Activated CD4-positive, alpha-beta T cell treated with anti-CD3 and anti-CD28 coated beads, Interleukin-2, amount 50 U/mL, for 1 hour (primary cell): ENCODE measurements at regions not wholly inside any gene's neighbourhood (a gene's known extent, or its start where the extent isn't known, plus 50 kb on each side); places are given as distances from the start of the nearest gene placed in this dataset.

Experiments used
- DNase-seq: peaks from one replicate; pipeline ENCODE4 v3.0.0-alpha.2; 2020

DNA sequence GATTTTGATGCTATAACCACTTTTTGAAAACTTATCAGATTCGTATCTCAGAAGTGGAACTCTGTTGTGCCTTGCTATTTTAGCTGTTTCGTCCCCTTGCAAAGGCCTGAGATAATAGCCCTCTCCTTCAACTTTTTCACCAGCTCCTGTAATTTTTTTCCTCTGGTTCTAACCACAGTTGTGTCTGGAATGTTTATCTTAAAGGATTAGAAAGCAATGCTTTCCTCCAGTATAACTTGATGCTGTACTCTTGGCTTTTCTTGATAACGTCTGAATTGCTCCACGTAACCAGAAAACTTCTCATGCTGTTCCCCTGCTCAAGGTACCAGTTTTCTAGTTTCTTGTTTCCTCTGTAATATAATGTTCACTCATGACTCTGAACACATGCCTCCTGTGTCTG, 209.4 kb downstream of the DTWD2 start:
- DNase-seq: no peak

DNA sequence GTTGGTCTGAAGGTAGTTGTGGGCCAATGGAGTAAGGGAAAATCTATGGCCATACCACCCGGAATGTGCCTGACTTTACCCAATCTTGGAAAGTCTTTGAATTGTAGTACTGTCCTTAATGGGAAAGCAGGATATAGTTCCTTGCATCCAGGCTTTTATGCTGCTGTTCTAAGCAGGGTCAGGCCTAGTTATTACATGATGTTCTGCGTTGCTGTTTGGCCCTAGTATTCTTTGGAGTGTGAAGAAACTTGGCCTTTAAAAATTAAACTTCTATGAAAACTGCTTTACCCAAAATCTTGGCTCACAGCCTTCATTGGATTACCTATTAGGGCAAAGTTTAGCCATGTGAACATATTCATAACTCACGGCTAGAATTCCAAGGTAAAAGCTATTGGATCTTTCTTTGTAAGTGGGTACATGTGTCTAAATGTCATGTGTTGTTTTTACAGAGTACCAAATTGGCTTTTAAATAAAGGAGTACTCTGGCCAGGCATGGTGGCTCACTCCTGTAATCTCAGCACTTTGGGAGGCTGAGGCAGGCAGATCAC, 211.1 kb downstream of the DTWD2 start:
- no peak for DNase-seq

DNA sequence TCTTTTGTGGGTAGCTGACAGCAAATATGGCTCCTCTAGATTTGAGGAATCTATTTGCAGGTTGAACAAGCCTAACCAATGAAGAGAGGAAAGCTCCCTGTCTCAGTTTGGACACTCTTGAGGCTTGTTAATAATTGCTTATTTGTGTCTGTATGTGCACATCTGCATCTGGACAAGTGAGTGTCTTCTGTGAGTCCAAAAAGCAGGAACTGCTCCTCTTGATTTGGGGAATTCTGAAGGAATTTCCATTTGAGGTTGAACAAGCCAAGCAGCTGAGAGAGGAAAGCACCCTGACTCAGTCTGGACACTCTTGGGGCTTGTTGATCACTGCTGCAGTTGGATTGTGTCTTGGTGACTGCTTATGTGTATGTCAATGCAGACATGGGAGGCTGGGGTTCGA, 211.6 kb downstream of the DTWD2 start:
- DNase-seq: no peak

DNA sequence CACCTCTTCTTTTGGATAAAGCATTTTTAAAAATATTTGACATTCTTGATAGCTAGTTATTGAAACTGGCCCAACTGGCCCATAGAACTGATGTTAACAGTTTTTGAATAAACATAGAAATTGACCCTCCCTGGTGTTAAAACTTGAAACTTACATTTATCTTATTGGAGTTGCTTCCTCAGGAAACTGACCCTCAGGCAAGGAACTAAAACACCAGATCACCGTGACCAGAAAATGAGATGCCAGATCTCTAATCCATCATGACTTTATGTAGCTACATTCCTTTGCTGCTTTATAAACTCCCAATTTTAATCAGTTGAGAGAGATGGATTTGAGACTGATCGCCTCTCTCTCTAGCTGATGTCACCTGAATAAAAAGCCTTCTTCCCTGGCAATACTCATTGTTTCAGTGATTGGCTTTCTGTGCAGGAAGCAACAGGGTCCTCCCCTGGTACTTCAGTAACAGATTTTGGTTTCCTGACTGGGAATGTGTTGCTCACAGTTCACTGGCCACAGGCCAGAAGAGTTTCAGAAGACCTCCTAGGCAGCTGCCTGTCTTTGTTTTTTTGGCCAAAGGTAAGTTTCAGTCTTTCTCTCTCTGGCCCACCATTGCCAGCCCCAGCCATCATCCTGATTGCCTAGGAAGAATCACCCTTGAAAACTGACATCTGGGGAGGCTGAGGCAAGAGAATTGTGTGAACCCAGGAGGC, 212.4 kb downstream of the DTWD2 start:
- DNase-seq: no peak

DNA sequence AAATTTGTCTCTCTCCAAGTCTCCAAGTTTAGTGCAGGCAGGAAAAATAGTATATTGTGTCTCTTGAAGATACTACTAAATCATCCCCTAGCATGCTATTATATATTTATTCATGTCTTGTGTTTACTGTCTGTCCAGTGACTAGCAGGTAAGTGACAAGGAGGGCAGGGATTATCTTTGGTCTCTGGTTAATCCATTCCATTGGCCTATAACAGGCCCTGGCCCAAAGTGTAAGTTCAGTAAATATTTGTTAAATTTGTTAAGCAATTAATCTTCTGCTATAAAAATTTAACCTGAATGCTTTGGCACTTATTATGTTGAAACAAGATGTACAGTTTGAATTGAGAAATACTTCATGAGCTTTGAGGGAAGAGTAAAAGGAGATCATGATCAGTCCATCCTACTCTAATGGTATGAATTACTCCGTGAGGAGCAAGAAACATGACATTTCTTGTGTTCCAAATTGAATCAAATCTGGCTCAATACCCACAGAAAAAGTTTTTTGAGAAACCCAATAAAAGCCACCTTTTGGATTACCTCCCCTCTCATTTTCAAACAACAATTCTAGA, 219.7 kb downstream of the DTWD2 start:
- no peak for DNase-seq

DNA sequence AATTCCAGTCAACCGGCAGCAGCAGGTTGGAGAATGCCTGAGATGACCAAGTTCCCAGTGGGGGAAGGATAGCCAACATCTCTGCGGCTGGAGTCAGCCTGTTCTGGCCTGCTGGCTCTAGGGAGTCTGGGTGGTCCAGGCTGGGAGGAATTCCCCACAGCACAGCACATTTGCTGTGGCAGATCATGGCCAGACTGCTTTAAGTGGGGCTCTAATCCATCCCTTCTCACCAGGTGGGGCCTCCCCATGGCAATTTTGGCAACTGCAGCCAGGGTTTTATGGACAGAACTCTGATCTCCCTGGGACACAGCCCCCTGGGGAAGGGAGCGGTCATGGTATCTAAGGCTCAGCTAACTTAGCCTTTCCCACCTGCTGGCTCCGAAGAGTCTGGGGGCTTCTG, 226.1 kb downstream of the DTWD2 start:
- DNase-seq: no peak

DNA sequence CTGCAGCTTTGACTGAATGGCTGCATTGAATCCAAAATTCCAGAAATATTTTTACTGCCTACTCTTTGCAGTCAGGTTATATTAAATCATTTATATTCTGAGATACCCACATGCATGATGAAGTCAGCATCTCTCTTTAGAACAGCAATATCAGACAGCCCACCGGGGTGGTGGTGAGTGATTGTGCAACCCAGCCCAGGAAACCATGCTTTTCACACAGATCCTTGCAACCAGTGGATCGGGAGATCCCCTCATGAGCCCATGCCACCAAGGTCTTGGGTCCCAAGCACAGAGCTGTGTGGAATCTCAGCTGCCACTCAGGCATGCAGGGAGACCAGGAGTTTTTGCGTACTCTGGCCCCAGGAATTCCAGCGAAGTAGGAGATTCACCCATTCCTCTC, 226.5 kb downstream of the DTWD2 start:
- DNase-seq: no peak

DNA sequence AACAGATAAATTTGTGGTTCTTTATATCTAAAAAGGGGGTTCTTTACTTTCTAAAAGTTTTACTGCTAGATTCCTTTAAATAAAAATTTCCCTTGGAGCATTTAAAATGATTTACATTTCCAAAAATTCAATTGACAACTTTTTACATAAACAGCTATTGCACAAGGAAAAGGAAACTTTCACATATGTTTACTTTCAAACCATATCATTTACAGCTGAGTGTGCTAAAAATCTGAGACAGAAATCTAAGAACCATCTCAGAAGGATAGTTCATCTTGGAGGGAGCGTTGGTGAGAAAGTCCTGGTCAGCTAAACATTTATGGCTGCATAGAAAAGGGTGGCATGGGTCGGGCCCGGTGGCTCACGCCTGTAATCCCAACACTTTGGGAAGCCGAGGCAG, 235.4 kb downstream of the DTWD2 start:
- no peak for DNase-seq

DNA sequence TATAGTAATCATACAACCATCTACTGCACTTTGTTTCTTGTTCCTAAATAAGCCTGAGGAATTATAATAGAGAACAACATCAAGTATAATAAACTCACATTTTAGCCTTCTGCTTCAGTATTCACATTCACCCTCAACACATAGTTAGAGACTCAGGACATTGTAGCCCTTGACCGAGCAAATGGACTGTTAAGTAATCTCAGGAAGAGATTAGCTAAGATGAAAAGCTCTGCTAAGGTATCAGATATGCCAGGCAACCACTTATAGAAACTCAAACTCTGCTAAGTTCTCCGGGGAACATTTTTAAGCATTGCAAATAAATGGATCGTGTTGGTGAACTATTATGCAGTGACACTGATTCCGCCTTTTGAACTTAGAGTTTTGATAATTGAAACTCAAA, 252.0 kb downstream of the DTWD2 start:
- no peak for DNase-seq

DNA sequence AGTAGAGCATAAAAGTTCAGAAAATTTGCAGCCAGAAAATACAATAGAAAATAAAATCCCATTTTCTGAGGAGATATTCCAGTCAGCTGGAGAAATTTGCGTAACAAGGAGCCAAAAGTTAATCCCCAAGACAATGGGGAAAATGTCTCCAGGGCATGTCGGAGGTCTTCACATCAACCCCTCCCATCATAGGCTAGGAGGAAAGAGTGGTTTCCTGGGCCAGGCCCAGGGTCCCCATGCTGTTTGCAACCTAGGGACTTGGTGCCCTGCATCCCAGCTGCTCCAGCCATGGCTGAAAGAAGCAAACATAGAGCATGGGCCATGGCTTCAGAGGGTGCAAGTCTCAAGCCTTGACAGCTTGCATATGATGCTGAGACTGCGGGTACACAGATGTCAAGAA, 255.0 kb downstream of the DTWD2 start:
- no peak for DNase-seq

DNA sequence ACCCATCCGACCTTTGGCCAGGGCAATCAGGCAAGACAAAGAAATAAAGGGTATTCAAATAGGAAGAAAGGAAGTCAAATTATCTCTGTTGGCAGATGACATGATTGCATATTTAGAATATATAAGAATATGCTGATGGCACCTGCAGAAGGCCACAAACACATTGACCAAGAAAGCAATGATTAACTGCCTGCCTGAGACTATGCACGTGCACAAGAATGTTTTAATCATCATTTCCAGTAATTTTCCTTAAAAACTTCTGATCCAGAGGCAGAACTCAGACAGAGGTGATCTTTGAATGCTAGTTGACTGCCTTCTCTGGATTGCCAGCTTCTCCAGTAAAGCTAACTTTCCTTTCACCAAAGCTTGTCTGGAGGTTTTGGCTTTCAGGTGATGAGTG, 260.2 kb downstream of the DTWD2 start:
- DNase-seq: no peak

DNA sequence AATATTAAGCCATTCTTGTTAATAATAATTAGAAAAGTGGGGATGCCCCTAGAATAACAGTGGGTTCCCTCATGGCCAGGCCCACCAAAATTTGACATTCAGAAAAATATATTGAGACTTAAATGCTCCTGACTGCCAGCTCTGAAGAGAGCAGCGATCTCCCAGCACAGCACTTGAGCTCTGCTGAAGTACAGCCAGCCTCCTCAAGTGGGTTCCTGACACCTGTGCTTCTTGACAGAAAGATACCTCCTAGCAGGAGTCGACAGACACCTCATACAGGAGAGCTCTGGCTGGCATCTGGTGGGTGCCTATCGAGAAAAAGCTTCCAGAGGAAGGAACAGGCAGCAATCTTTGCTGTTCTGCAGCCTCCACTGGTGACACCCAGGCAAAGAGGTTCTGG, 261.5 kb downstream of the DTWD2 start:
- no peak for DNase-seq

DNA sequence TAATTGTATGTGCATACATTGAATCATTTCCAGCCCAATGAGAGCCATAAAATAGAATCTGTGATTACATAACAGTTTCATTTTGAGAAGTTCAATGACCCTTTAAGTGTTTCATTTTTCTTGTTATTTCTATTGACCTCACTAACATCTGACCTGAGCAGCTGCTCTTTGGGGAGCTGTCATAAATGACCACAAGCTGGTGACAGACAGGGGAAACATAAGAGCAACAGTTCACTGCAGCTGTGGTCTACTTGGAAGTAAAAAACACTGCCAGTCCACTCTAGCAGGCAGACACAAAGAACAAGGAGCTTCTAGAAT, 265.4 kb downstream of the DTWD2 start:
- no peak for DNase-seq

DNA sequence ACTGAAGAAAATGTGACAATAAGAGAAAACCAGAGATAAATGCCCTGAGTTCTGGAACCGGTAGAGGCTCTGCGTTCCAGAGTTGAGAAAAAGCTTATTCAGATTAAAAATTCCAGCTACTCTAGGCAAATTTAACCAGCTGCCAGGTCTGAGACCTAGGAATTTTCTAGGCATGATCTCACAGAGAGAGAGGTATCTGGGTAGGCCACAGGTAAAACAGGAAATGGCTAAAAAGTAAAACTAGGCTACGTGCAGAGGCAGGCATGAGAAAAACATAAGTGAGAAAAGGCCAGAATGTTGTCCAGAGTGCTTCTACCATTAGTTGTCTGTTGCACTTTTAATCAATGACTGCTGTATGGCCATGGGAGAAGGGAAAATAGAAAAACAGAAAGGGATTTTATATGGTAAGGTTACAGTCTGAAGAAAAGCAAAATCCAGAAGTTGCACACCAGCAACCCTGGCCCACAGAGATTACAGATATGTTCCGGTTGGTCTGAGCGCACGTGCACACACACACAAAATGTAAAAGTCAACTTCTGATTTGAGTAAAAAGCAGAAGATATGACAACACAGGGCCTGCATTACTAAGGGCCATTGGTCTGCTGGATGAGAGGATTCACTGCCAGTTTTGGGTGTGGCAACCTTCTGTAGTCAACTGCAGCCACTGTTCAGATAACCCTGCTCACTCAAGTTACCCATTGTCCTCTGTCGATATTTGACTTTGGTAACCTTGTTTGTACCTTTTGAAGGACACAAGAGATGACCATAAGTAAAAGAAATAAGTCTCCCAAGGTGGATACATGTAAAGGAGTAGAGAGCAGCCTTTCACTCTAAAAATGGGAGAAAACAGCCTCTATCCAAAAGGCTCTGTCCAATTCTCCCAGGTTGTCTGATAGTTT, 266.0 kb downstream of the DTWD2 start:
- no peak for DNase-seq

DNA sequence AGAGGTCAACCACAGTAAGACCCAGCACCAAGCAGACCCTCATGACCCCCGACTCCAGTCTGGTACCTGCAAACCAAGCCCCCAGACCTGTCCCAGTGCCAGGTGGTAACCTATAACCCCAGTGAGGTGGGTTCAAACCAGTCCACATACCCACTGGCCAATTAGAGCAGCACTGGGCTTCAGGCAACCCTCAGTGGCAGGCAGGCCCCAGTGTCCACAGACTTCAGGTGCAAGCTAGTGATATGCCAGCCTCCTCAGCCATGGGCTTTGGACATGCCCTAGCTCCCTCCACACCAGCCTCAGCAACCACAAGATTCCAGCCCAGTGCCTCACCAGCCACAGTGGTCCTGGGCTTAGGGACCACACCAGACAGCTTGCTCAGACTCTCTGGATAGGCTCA, 276.6 kb downstream of the DTWD2 start:
- DNase-seq: no peak

DNA sequence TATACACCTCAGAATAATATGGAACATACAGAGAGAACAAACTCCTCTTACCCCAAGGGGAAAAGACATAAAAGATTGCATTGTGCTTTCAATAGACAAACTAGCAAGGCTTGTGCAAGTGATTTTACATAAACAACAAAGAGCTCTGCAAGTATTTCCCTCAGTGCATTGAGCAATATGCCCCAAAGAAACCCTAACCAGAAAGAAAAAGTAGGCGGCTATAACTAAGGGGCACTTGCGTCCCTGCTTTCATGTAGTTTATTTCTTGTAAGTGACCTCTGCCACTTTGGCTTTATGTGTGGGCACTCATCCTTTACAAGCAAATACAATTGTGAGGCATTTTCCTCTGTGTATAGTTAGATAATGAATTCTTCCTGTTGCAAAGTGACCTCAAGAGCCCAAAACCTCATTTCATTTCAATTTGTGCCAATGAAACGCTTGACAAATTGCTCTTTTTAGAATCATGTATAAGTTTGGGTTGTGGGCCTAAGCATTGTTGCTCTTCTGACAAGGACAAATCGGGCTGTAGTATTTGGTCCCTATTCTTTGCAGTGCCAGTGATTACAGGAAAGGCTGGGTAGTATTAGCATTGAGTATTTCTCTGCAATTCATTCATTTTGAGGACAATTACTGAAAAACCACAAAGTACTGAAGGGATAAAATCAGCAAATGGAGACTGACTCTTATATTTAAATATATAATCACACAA, 282.2 kb downstream of the DTWD2 start:
- DNase-seq: no peak

DNA sequence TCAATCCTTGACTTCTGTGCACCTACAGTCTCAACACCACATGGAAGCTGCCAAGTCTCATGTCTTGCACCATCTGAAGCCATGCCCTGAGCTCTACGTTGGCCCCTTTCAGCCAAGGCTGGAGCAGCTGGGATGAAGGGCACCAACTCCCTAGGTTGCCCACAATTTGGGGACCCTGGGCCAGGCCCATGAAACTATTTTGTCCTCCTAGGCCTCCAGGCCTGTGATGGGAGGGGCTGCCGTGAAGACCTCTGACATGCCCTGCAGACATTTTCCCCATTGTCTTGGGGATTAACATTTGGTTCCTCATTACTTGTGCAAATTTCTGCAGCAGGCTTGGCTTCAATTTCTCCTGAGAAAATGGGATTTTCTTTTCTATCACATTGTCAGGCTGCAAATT, 285.1 kb downstream of the DTWD2 start:
- DNase-seq: no peak

DNA sequence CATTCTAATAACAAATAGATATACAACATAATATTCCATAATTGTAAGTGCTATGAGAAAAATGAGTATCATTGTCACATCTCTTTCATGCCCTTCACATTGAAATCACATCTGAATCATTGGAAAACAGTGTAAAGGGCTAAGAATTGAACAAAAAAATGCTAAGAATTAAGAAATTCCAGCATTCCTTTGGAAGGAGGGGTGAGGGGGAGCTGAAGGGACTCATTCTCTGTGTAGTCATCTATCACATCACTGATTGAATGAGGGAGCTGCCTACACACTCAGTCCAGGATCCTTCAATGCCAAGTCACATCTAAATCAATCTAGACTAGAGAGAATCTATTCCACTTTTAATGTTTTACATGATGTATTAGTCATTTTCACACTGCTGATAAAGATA, 286.6 kb downstream of the DTWD2 start:
- no peak for DNase-seq

DNA sequence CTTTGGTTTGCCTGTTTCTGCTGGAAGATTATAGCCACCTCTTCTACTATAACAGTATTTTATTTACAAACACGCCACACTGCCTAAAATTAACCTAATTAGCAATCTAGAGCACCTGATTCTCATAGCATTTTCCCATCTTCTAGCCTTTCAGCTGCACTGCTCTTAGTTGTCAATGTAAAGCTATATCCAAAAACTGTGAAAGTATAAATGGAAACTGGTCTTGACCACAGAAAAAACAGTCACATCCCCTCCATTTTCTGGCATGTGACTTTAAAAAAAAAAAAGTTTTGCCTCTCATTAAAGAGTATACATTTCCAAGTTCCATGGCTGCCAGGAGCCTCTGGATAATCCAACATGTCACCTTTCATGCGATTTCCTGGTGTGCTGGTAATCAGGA, 287.8 kb downstream of the DTWD2 start:
- DNase-seq: no peak

DNA sequence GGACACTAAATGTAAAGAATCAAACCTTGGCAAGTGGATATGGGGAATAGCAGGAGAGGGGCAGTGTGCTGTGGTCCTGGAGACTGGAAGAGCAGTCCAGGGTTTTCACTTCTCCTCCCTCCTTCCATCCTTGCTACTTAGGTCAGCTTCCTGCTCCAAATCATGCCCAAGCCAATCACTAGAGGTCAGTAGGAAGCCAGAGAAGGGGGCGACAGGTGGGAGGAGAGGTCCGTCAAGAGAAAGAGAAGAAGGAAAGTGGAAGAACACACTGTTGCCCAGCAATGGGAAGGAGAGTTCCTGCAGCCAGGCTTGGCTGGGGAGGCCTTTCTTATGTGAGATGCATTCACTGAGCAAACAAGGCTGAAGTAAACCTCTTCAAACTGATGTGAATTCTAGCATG, 289.6 kb downstream of the DTWD2 start:
- DNase-seq: no peak

DNA sequence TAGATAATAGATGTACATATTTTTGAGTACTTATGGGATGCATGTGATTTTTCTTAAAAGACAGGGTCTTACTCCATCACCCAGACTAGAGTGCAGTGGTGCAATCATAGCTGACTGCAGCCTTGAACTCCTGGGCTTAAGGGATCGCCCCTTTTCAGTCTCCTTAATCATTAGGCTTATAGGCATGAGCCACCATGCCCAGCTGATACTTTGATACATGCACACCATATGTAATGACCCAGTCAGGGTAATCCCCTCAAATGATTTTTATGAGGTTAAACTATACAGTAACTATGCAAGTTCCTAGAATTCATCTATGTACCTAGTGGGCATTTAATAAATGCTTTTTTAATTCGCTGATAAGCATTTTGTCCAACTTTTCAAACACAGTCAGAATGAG, 292.3 kb downstream of the DTWD2 start:
- DNase-seq: no peak

DNA sequence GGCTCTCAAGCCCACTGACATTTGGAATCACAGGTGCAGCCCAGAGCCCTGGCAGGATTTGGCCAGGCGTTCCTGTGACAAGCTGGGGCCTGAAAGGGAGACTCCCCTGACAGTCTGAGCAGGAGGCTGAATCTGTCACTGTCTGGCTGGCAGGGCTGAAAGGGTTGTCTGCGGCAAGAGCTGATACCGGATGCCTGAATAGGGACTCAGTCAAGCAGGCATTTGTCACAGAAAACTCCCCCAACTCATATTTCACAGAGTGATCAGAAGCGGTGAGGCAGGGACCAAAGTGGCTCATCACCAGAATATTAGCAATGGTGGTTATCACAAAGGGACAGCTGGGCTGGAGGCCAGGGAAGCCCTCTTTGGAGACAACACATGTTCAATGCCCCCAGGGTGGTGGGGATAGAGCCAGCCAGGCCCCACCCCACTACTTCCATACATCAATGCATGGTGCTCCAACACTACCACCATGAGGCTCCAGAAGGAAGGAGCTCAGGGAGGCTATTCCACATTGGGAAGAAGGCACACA, 295.5 kb downstream of the DTWD2 start:
- no peak for DNase-seq
